Suprapubic skin (tissue), 4 donors: ENCODE measurements at regions not wholly inside any gene's neighbourhood (a gene's known extent, or its start where the extent isn't known, plus 50 kb on each side); places are given as distances from the start of the nearest gene placed in this dataset.

Experiments used
- DNase-seq, 2 donors: peaks; one replicate each; pipeline ENCODE4 v3.0.0-alpha.2; 2019; ENCODE audit warnings: low spot score in 2 of 2
- H3K27ac ChIP-seq: fragments of 200-600 bp; sonication (generic); one replicate; pipeline ENCODE4 v1.5.1; 2019
- H3K27me3 ChIP-seq: fragments of 200-600 bp; sonication (generic); one replicate; pipeline ENCODE4 v1.5.1; 2019
- H3K36me3 ChIP-seq: fragments of 200-600 bp; sonication (generic); one replicate; pipeline ENCODE4 v1.5.1; 2019
- H3K4me1 ChIP-seq: fragments of 200-600 bp; sonication (generic); one replicate; pipeline ENCODE4 v1.5.1; 2019
- H3K4me3 ChIP-seq: fragments of 200-600 bp; sonication (generic); one replicate; pipeline ENCODE4 v1.5.1; 2019; ENCODE audit warnings: mild to moderate bottlenecking
- H3K9me3 ChIP-seq: fragments of 200-600 bp; sonication (generic); one replicate; pipeline ENCODE4 v1.5.1; 2019
- CTCF ChIP-seq, 2 donors: fragments of 200-600 bp in 1 of 2; fragments of 450-650 bp in 1 of 2; sonication (generic) in 1 of 2; IDR thresholded peaks; one replicate each; pipeline ENCODE4 v1.5.1; 2016 to 2019; ENCODE audit warnings: antibody characterized with exemption in 2 of 2, mild to moderate bottlenecking in 1 of 2, moderate library complexity in 1 of 2
- EP300 ChIP-seq: sonication (generic); formaldehyde crosslinking; IDR thresholded peaks from one replicate; pipeline ENCODE4 v1.6.1; 2017; ENCODE audit warnings: antibody characterized with exemption
- POLR2A ChIP-seq, 2 donors: fragments of 450-650 bp; IDR thresholded peaks; one replicate each; pipeline ENCODE4 v1.6.1; 2017; ENCODE audit warnings: antibody characterized with exemption in 2 of 2, mild to moderate bottlenecking in 2 of 2, moderate library complexity in 2 of 2
- POLR2AphosphoS5 ChIP-seq, 3 donors: sonication (generic); formaldehyde crosslinking; IDR thresholded peaks; one replicate each; pipeline ENCODE4 v1.6.1; 2017; ENCODE audit warnings: antibody characterized with exemption in 3 of 3
- WGBS: methylation state at CpG from one replicate; pipeline ENCODE4 v1.1.5; 2018; 5-methylcytosine and 5-hydroxymethylcytosine counted together

- Histone ChIP-seq H3K27ac (no peak overlapping the region), H3K27me3 (no peaks in the 10 kb centered on the region), H3K4me1 (no peaks in the 10 kb centered on the region), H3K36me3 (no peaks in the 10 kb centered on the region), H3K9me3 (no peaks in the 10 kb centered on the region), H3K4me3 (no peak overlapping the region)
- TF ChIP-seq POLR2A (IDR thresholded peaks at IDR 0.05), result no peak
- no peak for TF ChIP-seq CTCF (IDR thresholded peaks at IDR 0.05)
- no peak for TF ChIP-seq EP300
- TF ChIP-seq POLR2AphosphoS5 (IDR thresholded peaks at IDR 0.05), result no peak
- 89% methylated on average over 14 of the region's 14 CpGs for WGBS
- DNase-seq, result no peak
These were observed 790.8 kb upstream of the TBX3 start for GRCh38 chr12:115474539-115475353.

- Histone ChIP-seq H3K27ac (no peak overlapping the region), H3K9me3 (no peaks in the 10 kb centered on the region), H3K36me3 (no peaks in the 10 kb centered on the region), H3K4me3 (no peak overlapping the region), H3K27me3 (no peaks in the 10 kb centered on the region), H3K4me1 (no peaks in the 10 kb centered on the region)
- no peak for DNase-seq
- 71% methylated on average over 7 of the region's 7 CpGs for WGBS
- TF ChIP-seq POLR2AphosphoS5 (IDR thresholded peaks at IDR 0.05) (no peak), EP300 (no peak), CTCF (IDR thresholded peaks at IDR 0.05) (no peak), POLR2A (IDR thresholded peaks at IDR 0.05) (no peak)
These were observed 789.4 kb upstream of the TBX3 start for GRCh38 chr12:115473257-115473956.

- no peaks in the 10 kb centered on the region for H3K36me3 ChIP-seq
- no peak overlapping the region for H3K27ac ChIP-seq
- TF ChIP-seq EP300 (no peak), CTCF (IDR thresholded peaks at IDR 0.05) (no peak), POLR2A (IDR thresholded peaks at IDR 0.05) (no peak), POLR2AphosphoS5 (IDR thresholded peaks at IDR 0.05) (no peak)
- H3K4me1 ChIP-seq, result no peaks in the 10 kb centered on the region
- H3K4me3 ChIP-seq, result no peak overlapping the region
- DNase-seq, result no peak
- WGBS, result 83% methylated on average over 4 of the region's 4 CpGs
- H3K27me3 ChIP-seq, result no peaks in the 10 kb centered on the region
- H3K9me3 ChIP-seq, result no peaks in the 10 kb centered on the region
These were observed 788.9 kb upstream of the TBX3 start for GRCh38 chr12:115472852-115473251.

GRCh38 chr12:115470977-115471376 lies 787.0 kb upstream of the TBX3 start:
- DNase-seq, result no peak
- H3K4me3 ChIP-seq, result no peak overlapping the region
- no peaks in the 10 kb centered on the region for H3K27me3 ChIP-seq
- TF ChIP-seq CTCF (IDR thresholded peaks at IDR 0.05) (no peak), POLR2AphosphoS5 (IDR thresholded peaks at IDR 0.05) (no peak), POLR2A (IDR thresholded peaks at IDR 0.05) (no peak), EP300 (no peak)
- no peaks in the 10 kb centered on the region for H3K4me1 ChIP-seq
- H3K27ac ChIP-seq, result no peak overlapping the region
- 78% methylated on average over 4 of the region's 4 CpGs for WGBS
- no peaks in the 10 kb centered on the region for H3K9me3 ChIP-seq
- H3K36me3 ChIP-seq, result no peaks in the 10 kb centered on the region

- TF ChIP-seq POLR2AphosphoS5 (IDR thresholded peaks at IDR 0.05) (no peak), EP300 (no peak), CTCF (IDR thresholded peaks at IDR 0.05) (no peak), POLR2A (IDR thresholded peaks at IDR 0.05) (no peak)
- Histone ChIP-seq H3K36me3 (no peaks in the 10 kb centered on the region), H3K4me3 (no peak overlapping the region), H3K4me1 (no peaks in the 10 kb centered on the region), H3K27ac (no peak overlapping the region), H3K27me3 (no peaks in the 10 kb centered on the region), H3K9me3 (no peaks in the 10 kb centered on the region)
- no peak for DNase-seq
- 88% methylated on average over 11 of the region's 11 CpGs for WGBS
These were observed 786.6 kb upstream of the TBX3 start for GRCh38 chr12:115470526-115470925.
